HEK293 (cell line): ENCODE measurements at regions not wholly inside any gene's neighbourhood (a gene's known extent, or its start where the extent isn't known, plus 50 kb on each side); places are given as distances from the start of the nearest gene placed in this dataset.

ENCODE experiments used
- ZBTB7A ChIP-seq: fragments of 450-650 bp; formaldehyde crosslinking; IDR thresholded peaks from 2 replicates; pipeline ENCODE4 v1.5.1; 2016; ENCODE audit warnings: low read depth, missing biosample characterization, missing genetic modification characterization
- ZBTB8A ChIP-seq: fragments of 450-650 bp; formaldehyde crosslinking; IDR thresholded peaks from 2 replicates; pipeline ENCODE4 v1.5.1; 2016; ENCODE audit warnings: missing biosample characterization, missing genetic modification characterization
- ZSCAN16 ChIP-seq: fragments of 450-650 bp; formaldehyde crosslinking; IDR thresholded peaks from 2 replicates; pipeline ENCODE4 v1.5.1; 2016; ENCODE audit warnings: missing biosample characterization, missing genetic modification characterization
- TF ChIP-seq, protein P1 (sequence below): fragments of 450-650 bp; formaldehyde crosslinking; IDR thresholded peaks from 2 replicates; pipeline ENCODE4 v1.5.1; 2016; ENCODE audit warnings: missing biosample characterization, missing genetic modification characterization
- TF ChIP-seq, protein P2 (sequence below): fragments of 450-650 bp; IDR thresholded peaks from 2 replicates; pipeline ENCODE4 v1.5.1; 2018; ENCODE audit warnings: missing biosample characterization, missing genetic modification characterization

DNA sequence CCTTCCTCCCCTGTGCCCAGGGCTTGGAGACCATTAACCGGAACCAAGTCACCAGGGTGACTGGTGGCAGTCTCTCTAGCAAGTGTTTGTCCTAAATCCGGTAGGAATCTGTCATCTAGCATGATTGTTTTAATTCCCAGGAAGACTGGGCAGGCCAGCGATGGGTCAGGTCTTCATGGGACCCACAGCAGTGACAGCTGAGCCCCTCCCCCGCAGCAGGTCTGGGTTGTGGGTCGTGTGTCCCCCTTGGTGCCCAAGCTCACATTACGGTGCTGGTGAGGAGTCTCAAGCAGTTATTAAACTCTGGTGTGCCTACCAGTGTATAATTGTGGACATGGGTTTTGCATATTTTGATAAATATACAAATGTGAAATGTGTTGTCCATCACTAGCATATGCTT lies 466.5 kb downstream of the MATN1 start:
- no peak for TF ChIP-seq ZSCAN16 (tag by site-specific recombination)
- no peak for TF ChIP-seq ZBTB8A (tag by site-specific recombination)
- TF ChIP-seq, protein P1, sequence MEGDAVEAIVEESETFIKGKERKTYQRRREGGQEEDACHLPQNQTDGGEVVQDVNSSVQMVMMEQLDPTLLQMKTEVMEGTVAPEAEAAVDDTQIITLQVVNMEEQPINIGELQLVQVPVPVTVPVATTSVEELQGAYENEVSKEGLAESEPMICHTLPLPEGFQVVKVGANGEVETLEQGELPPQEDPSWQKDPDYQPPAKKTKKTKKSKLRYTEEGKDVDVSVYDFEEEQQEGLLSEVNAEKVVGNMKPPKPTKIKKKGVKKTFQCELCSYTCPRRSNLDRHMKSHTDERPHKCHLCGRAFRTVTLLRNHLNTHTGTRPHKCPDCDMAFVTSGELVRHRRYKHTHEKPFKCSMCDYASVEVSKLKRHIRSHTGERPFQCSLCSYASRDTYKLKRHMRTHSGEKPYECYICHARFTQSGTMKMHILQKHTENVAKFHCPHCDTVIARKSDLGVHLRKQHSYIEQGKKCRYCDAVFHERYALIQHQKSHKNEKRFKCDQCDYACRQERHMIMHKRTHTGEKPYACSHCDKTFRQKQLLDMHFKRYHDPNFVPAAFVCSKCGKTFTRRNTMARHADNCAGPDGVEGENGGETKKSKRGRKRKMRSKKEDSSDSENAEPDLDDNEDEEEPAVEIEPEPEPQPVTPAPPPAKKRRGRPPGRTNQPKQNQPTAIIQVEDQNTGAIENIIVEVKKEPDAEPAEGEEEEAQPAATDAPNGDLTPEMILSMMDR (tag by site-specific recombination), result no peak
- TF ChIP-seq, protein P2, sequence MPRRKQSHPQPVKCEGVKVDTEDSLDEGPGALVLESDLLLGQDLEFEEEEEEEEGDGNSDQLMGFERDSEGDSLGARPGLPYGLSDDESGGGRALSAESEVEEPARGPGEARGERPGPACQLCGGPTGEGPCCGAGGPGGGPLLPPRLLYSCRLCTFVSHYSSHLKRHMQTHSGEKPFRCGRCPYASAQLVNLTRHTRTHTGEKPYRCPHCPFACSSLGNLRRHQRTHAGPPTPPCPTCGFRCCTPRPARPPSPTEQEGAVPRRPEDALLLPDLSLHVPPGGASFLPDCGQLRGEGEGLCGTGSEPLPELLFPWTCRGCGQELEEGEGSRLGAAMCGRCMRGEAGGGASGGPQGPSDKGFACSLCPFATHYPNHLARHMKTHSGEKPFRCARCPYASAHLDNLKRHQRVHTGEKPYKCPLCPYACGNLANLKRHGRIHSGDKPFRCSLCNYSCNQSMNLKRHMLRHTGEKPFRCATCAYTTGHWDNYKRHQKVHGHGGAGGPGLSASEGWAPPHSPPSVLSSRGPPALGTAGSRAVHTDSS (tag by site-specific recombination), result no peak
- no peak for TF ChIP-seq ZBTB7A (tag by site-specific recombination)
